MM.1S (cell line): ENCODE measurements at regions not wholly inside any gene's neighbourhood (a gene's known extent, or its start where the extent isn't known, plus 50 kb on each side); places are given as distances from the start of the nearest gene placed in this dataset.

Experiments
- DNase-seq: peaks from one replicate; pipeline ENCODE4 v3.0.0-alpha.2; 2015
- H2AFZ ChIP-seq: fragments of 300-600 bp; sonication (generic); 2 replicates; pipeline ENCODE4 v1.6.0; 2016; ENCODE audit warnings: antibody characterized with exemption, low read length
- H3F3A ChIP-seq: fragments of 300-600 bp; sonication (generic); 2 replicates; pipeline ENCODE4 v1.6.1; 2016; ENCODE audit warnings: mild to moderate bottlenecking, antibody characterized with exemption, low read length, moderate library complexity, mixed read lengths; ENCODE audit not compliant: insufficient read depth
- H3K27ac ChIP-seq: fragments of 300-600 bp; sonication (generic); 2 replicates; pipeline ENCODE4 v1.5.1; 2016; ENCODE audit warnings: mild to moderate bottlenecking, low read length
- H3K27me3 ChIP-seq: fragments of 300-600 bp; sonication (generic); replicated peaks from 2 replicates; pipeline ENCODE4 v1.6.0; 2016; ENCODE audit warnings: low read length; ENCODE audit not compliant: insufficient read depth
- H3K36me3 ChIP-seq: fragments of 300-600 bp; sonication (generic); replicated peaks from 2 replicates; pipeline ENCODE4 v1.6.1; 2016; ENCODE audit warnings: mild to moderate bottlenecking, low read length, mixed read lengths; ENCODE audit not compliant: insufficient read depth
- H3K4me1 ChIP-seq: fragments of 300-600 bp; sonication (generic); 2 replicates; pipeline ENCODE4 v1.6.1; 2016; ENCODE audit warnings: low read length, mixed read lengths
- H3K4me2 ChIP-seq: fragments of 300-600 bp; sonication (generic); 2 replicates; pipeline ENCODE4 v1.6.0; 2016; ENCODE audit warnings: low read depth, low read length
- H3K4me3 ChIP-seq: fragments of 300-600 bp; sonication (generic); 2 replicates; pipeline ENCODE4 v1.5.1; 2016; ENCODE audit warnings: low read length, mixed read lengths
- H3K79me2 ChIP-seq: fragments of 300-600 bp; sonication (generic); 2 replicates; pipeline ENCODE4 v1.6.1; 2016; ENCODE audit warnings: mixed run types, low read length, mixed read lengths
- H3K9ac ChIP-seq: fragments of 300-600 bp; sonication (generic); 2 replicates; pipeline ENCODE4 v1.6.1; 2016; ENCODE audit warnings: low read length, mixed read lengths
- H3K9me2 ChIP-seq: fragments of 300-600 bp; sonication (generic); replicated peaks from 2 replicates; pipeline ENCODE4 v1.6.1; 2016; ENCODE audit warnings: mild to moderate bottlenecking, low read length, mixed read lengths; ENCODE audit not compliant: insufficient read depth
- H3K9me3 ChIP-seq: fragments of 300-600 bp; sonication (generic); replicated peaks from 2 replicates; pipeline ENCODE4 v1.6.1; 2016; ENCODE audit warnings: mild to moderate bottlenecking, low read length, mixed read lengths; ENCODE audit not compliant: insufficient read depth
- H4K20me1 ChIP-seq: fragments of 300-600 bp; sonication (generic); 2 replicates; pipeline ENCODE4 v1.6.1; 2016; ENCODE audit warnings: mild to moderate bottlenecking, low read length, moderate library complexity, mixed read lengths; ENCODE audit not compliant: insufficient read depth
- EZH2 ChIP-seq: fragments of 300-600 bp; sonication (generic); optimal IDR thresholded peaks from 2 replicates; pipeline ENCODE3; 2017; ENCODE audit warnings: low read depth, mild to moderate bottlenecking, antibody characterized with exemption, low read length, mixed read lengths
- EZH2phosphoT487 ChIP-seq: fragments of 300-600 bp; sonication (generic); IDR thresholded peaks from 2 replicates; pipeline ENCODE4 v1.6.1; 2018; ENCODE audit warnings: antibody characterized with exemption, low read length
- TF ChIP-seq, protein P1 (sequence below): fragments of 300-600 bp; sonication (generic); IDR thresholded peaks from 2 replicates; pipeline ENCODE4 v1.5.1; 2016; ENCODE audit warnings: antibody characterized with exemption, low read length, mixed read lengths

DNA sequence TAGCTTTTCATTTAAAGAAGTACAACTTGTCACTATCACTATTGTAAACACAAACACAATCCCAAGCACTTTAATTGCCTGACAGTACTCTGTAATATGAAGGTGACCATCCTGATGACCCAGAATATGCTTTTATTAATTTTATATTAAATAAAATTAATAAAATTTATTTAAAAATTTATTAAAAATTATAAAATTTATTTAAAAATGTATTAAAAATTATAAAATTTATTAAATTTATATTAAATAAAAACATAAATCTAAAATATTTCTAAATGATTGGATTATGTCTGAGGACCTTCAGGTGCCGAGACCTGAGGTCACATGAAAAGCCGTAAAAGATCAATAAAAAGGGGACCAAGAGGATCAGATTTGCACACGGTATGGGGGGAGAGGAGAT lies 229.8 kb upstream of the KIRREL3 start:
- H3K4me3 ChIP-seq = no peak overlapping the region
- H3K79me2 ChIP-seq = no peaks in the 10 kb centered on the region
- no peaks in the 10 kb centered on the region for H4K20me1 ChIP-seq
- no peak for DNase-seq
- no peak overlapping the region for H2AFZ ChIP-seq
- H3K27ac ChIP-seq = no peak overlapping the region
- no peaks in the 10 kb centered on the region for H3K4me1 ChIP-seq
- H3K4me2 ChIP-seq = no peak overlapping the region
- no peaks in the 10 kb centered on the region for H3K9me2 ChIP-seq
- no peaks in the 10 kb centered on the region for H3K9me3 ChIP-seq
- TF ChIP-seq EZH2 = no peak
- no peak for TF ChIP-seq EZH2phosphoT487
- TF ChIP-seq, protein P1, sequence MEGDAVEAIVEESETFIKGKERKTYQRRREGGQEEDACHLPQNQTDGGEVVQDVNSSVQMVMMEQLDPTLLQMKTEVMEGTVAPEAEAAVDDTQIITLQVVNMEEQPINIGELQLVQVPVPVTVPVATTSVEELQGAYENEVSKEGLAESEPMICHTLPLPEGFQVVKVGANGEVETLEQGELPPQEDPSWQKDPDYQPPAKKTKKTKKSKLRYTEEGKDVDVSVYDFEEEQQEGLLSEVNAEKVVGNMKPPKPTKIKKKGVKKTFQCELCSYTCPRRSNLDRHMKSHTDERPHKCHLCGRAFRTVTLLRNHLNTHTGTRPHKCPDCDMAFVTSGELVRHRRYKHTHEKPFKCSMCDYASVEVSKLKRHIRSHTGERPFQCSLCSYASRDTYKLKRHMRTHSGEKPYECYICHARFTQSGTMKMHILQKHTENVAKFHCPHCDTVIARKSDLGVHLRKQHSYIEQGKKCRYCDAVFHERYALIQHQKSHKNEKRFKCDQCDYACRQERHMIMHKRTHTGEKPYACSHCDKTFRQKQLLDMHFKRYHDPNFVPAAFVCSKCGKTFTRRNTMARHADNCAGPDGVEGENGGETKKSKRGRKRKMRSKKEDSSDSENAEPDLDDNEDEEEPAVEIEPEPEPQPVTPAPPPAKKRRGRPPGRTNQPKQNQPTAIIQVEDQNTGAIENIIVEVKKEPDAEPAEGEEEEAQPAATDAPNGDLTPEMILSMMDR = no peak
- no peaks in the 10 kb centered on the region for H3F3A ChIP-seq
- H3K36me3 ChIP-seq = no peaks in the 10 kb centered on the region
- H3K9ac ChIP-seq = no peak overlapping the region
- H3K27me3 ChIP-seq = no peaks in the 10 kb centered on the region

DNA sequence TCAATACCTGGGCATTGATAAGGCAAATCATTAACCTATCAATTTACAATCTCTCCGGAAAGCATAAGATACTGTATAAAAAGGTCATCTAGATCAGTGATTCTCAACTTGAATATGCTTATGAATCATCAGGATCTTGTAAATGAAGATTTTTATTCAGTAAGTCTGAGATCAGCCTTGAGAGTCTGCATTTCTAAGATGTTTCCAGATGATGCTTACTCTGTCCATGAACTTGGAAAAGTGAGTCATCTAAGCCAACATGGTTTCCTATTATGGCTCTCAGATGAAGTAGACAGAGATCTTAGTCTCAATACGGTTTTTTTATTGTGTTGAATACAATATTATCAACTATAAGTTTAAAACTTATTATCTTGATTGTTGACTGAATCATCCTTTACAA lies 226.4 kb upstream of the KIRREL3 start:
- Histone ChIP-seq H3K79me2 (no peaks in the 10 kb centered on the region), H3K9me3 (no peaks in the 10 kb centered on the region), H3K9ac (no peak overlapping the region), H3K4me1 (no peaks in the 10 kb centered on the region), H3K27me3 (no peaks in the 10 kb centered on the region), H3K4me3 (no peak overlapping the region), H4K20me1 (no peaks in the 10 kb centered on the region), H3F3A (no peaks in the 10 kb centered on the region), H3K9me2 (no peaks in the 10 kb centered on the region), H3K36me3 (no peaks in the 10 kb centered on the region), H3K27ac (no peak overlapping the region), H2AFZ (no peak overlapping the region), H3K4me2 (no peak overlapping the region)
- TF ChIP-seq, protein P1 = no peak
- TF ChIP-seq EZH2 (no peak), EZH2phosphoT487 (no peak)
- no peak for DNase-seq

DNA sequence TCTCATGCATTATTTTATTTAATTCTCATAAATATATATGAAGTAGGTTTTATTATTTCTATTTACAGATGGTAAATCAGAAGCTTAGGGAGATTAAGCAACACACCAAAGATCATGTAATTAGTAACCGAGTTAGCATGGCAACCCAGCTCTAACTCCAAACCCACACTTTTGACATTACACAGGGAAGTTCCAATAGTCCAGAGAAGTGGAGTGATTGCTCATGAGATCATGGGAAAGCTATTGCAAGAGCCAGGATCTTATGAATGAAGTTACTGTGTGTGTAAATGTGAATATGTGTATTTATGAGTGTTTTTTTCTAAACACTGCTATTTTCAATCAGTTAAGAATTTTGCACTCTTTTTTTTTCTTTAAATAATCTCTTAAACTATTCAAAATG lies 225.8 kb upstream of the KIRREL3 start:
- H3K4me2 ChIP-seq = no peak overlapping the region
- no peaks in the 10 kb centered on the region for H3K4me1 ChIP-seq
- no peaks in the 10 kb centered on the region for H3K36me3 ChIP-seq
- no peaks in the 10 kb centered on the region for H3K27me3 ChIP-seq
- H3F3A ChIP-seq = no peaks in the 10 kb centered on the region
- no peaks in the 10 kb centered on the region for H3K9me2 ChIP-seq
- H2AFZ ChIP-seq = no peak overlapping the region
- no peaks in the 10 kb centered on the region for H3K9me3 ChIP-seq
- H3K79me2 ChIP-seq = no peaks in the 10 kb centered on the region
- no peak overlapping the region for H3K9ac ChIP-seq
- TF ChIP-seq, protein P1 = no peak
- TF ChIP-seq EZH2phosphoT487 (no peak), EZH2 (no peak)
- no peaks in the 10 kb centered on the region for H4K20me1 ChIP-seq
- H3K27ac ChIP-seq = no peak overlapping the region
- no peak overlapping the region for H3K4me3 ChIP-seq
- no peak for DNase-seq

DNA sequence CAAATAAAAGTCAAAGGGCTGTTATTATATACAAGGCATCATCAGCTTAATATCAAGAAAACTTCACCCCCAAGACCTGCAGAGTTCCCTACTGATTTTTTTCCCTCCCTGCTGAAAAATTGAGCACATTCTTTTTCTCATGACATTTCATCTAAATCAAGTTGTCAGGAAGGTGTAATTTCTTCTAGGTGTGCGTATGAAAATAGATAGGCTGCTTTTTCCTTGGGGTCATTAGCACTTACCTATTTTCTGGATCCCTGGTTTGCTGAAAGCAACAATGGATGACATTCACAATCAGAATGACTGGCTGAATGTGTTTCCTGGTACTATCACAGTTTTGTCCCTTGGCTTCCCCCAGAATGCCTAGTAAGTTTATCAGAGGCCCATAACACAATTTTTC lies 225.0 kb upstream of the KIRREL3 start:
- H3K4me3 ChIP-seq = no peak overlapping the region
- H3K4me1 ChIP-seq = no peaks in the 10 kb centered on the region
- no peaks in the 10 kb centered on the region for H3K27me3 ChIP-seq
- no peaks in the 10 kb centered on the region for H3F3A ChIP-seq
- H3K27ac ChIP-seq = no peak overlapping the region
- no peaks in the 10 kb centered on the region for H3K79me2 ChIP-seq
- no peaks in the 10 kb centered on the region for H3K36me3 ChIP-seq
- H3K9me2 ChIP-seq = no peaks in the 10 kb centered on the region
- no peak overlapping the region for H2AFZ ChIP-seq
- no peak overlapping the region for H3K4me2 ChIP-seq
- no peak overlapping the region for H3K9ac ChIP-seq
- H3K9me3 ChIP-seq = no peaks in the 10 kb centered on the region
- H4K20me1 ChIP-seq = no peaks in the 10 kb centered on the region
- no peak for DNase-seq
- TF ChIP-seq EZH2 (no peak), EZH2phosphoT487 (no peak)
- TF ChIP-seq, protein P1 = no peak
